NCI-H526 treated with DMSO at 0.1 percent for 48 hours (cell line): ENCODE measurements at regions not wholly inside any gene's neighbourhood (a gene's known extent, or its start where the extent isn't known, plus 50 kb on each side); places are given as distances from the start of the nearest gene placed in this dataset.
"Not testable (repeated sequence)": the region's sequence is repeated elsewhere in the genome, so short reads cannot be mapped to it uniquely, and the experiment has no call there.

Source experiments
- DNase-seq: peaks from one replicate; lab custom pipeline; 2025; lab: John Stamatoyannopoulos, UW

DNA sequence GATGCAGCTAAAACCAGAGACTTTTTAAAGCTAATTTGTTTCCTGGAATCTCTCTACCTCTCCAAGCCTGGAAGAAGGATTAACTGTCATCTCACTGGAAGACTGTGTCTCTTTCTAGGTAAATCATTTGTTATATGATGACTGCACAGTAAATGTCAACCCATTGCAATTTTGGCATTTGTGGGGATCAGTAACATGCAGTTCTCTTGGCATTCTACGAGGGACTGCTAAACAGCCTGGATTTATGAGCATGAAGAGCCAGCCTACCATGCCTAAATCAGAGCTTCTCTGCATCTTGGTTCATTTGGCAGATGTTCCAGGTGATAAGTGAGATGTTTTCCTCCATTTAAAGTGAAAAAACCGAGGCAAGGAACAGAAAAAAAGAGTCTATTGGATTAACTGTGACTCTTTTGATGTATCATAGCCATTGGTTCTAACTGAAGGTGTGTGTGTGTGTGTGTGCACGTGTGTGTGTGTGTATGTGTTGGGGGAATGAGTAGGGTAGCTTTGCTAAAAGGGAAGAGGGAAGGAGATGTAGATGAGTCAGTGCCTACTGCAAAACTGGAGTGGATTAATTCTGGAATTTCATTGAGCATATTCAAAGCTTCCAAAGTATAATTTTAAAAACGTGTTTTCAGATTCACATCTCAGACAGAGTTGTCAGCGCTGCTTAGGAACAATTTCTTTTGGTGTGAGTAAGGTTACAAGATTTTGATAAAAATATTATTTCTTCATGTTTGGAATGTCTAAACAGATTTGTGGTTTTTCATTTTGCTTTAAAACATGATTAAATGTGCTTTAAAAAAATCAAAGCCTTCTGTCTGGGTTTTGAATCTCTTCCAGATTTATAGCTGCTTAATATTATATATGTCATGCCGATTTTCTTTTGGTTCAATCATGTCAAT lies 123.2 kb upstream of the LNX1 start:
- DNase-seq = no peak

GRCh38 chr4:53713767-53714166 lies 122.5 kb upstream of the LNX1 start:
- no peak for DNase-seq

DNA sequence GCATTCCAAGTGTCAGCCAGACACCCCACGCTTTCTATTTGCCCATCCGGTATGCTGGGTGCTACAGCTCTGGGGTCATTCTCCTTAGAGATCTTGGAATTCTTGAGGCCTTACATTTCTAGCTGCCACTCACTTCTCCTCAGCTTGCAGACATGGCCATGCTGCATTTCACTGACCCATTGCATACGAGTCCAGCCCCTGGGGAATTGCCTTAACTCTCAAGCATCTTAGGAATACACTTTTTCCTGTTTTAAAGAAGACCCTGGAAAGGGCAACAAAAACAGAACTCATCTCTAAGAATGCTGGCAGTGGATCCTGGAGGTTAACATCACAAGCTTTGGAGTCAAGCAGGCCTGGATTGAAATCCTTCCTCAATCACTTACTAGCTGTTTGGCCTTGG lies 122.0 kb upstream of the LNX1 start:
- DNase-seq = no peak

GRCh38 chr4:53712408-53713020 lies 121.2 kb upstream of the LNX1 start:
- DNase-seq = no peak

DNA sequence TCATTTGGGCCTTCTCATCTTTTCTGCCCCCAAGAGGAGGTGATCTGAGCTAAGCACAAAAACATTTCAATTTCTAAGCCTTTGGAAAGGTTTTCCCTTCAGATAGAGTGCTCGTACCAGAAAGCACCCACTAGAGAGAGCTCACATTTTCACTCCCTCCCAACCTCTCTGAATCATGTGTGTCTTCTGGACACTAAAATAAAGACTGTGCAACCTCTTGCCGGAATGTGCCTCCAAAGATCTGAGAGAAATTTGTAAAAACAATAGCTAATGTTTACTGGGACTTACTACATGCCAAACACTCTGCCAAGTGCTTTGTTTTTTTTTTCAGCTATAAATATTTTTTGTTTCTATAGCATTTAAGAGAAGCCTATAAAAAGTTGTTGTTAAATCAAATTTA lies 120.6 kb upstream of the LNX1 start:
- no peak for DNase-seq

GRCh38 chr4:53709693-53710092 lies 118.4 kb upstream of the LNX1 start:
- DNase-seq = no peak

DNA sequence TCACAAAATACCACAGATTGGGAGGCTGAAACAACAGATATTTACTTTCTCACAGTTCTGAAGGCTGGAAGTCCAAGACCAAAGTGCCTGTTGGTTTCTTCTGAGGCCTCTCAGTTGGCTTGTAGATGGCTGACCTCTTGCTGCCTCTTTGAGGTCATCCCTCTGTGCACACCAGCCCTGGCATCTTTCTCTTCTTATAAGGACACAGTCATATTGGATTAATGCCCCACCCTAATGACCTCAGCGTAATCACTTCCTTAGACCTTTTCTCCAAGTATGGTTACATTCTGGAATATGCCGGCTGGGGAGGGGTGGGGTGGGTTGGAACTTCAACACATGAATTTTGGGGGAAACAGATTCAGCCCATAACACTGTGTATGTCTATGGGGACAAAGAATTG lies 116.2 kb upstream of the LNX1 start:
- DNase-seq = no peak

DNA sequence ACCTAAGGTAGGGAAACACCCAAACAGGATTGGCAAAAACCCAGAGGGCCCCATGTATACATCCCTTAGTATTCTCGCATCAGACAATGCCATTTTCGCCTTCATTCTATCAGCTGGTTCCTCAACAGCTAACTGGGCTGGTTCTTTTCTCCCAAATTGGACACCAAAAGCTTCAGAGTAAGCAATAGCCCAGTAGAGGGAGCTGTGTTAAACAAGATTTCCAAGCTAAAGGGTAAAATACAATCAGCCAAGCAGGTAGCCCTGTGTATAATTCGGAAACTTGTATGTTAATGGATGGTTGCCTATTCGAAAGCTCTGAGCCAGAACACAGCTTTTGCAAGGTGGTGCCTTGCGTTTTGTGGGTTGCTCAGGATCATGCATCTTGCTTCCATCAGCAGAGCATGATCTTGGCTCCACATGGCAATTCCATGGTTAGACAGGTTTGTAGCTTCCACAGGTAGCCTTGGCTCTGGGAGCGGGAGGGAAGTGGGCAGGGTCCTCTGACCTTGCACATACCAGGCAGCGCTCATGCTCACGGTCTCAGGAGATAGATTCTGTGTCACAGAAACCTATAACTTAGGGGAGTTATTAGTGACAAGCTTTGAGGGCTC lies 115.2 kb upstream of the LNX1 start:
- DNase-seq = peak; percentile 77

DNA sequence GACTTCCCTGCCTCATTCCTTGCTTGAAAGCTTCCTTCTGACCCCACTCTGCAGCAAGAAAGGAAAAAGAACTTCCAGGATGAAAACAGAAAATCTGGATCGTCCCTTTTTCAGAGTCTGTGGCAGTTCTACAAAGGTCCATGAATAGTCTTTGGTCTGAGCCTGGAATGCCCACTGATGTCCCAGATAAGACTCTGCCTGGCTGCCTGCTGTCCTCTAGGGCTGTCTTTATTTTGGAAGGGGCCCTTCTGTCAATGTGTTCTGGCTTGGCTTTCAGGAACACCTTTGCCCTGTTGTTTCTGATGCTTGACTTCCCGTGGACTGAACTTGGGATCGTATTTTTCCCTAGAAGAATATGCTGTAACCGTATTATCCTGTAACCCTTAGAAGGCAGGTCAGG lies 114.7 kb upstream of the LNX1 start:
- DNase-seq = no peak

- DNase-seq = no peak
Observed at GRCh38 chr4:53705151-53705764, 114.0 kb upstream of the LNX1 start.

DNA sequence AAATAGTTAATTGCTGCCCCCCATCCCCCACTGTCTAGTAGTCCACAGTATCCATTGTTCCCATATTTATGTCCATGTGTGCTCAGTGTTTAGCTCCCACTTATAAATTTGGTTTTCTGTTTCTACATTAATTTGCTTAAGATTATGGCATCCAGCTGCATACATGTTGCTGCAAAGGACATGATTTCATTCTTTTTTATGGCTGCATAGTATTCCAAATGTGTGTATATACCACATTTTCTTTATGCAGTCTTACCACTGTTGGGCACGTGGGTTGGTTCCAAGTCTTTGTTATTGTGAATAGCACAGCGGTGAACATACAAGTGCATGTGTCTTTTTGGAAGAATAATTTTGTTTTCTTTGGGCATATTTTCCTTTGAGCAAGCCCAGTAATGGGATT lies 113.0 kb upstream of the LNX1 start:
- DNase-seq = no peak

DNA sequence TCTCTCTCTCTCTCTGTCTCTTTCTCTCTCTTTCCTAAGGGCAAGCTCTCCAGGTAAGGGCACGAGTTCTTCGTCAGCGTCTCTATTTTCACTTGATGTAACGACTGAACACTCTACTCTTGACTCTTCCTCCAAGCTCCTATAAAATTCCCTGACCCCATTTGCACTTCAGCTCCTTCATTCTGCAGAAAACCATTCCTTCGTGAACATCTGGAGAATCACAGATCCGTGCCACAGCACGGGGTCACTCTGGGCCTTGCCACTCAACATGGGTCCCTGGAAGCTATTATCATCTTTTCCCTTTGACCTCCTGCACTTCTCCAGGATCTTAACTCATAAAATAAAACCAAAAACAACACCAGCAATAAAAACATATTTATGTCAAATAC lies 112.0 kb upstream of the LNX1 start:
- DNase-seq = no peak

DNA sequence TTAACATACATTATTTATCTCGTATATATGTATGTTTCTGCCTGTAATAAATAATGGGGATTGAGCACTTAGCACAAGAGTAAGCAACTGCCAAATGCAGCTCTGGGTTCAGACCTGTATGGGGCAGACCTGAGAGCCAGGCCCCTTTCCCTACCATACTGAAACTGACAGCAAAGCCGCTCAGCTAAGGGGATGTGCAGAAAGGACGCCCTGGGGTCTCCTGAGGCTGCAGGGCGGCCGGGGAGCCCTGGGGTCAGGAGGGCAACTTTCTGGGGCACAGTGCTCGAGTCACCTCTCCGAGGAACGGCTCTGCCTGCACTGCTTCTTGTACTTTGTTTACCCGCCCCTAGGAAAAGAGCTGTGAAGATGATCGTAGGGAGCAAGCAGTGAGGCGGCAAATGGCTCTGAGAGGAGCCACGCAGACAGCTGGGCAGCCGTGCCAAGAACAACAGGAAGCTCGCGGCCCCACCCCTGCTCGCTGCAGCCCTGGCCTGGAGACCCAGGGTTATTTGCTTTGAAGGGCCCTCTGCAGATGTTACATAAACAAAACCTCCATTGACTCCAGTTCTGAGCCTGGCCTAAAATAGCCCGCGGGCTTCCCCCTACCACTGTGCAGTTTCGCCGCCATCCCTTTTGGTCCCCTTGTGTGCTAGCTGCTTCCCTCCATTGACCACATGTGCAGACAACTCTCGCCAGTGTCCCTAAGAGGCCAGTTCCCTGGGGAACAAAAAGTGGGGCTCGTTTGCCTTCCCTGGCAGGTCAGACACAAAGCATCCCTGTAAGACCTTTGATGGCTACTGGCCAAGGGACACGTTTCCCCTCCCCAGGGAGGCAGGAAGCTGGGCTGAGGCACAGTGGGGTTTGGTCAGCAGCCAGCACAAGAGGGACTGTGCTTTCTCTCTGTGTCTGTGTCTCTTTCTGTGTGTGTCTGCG lies 111.3 kb upstream of the LNX1 start:
- peak; percentile 64 for DNase-seq

GRCh38 chr4:53701260-53701659 lies 110.0 kb upstream of the LNX1 start:
- DNase-seq = not testable (repeated sequence)

- not testable (repeated sequence) for DNase-seq
Observed at GRCh38 chr4:53699310-53699709, 108.0 kb upstream of the LNX1 start.

GRCh38 chr4:53697016-53697685 lies 105.9 kb upstream of the LNX1 start:
- no peak for DNase-seq

- DNase-seq = peak; percentile 71
Observed at GRCh38 chr4:53695540-53696463, 104.5 kb upstream of the LNX1 start.

DNA sequence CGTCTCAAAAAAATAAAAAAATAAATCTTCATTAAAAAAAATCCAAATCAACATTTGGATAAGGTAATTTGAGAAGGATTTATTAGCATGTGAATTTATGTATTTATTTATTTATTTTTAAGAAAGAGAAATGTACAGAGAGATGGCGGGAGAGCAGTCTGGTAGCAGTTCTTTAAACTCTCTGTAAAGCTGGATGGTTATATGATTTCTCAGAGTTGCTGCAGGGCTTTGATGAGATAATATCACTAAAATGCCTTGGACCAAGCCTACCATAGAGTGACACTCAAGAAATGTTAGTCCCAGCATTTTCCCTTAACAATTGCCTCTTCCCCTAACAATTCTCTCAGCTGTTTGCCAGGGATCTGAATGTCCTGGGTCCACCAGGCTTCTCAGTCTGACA lies 103.4 kb upstream of the LNX1 start:
- DNase-seq = no peak

- no peak for DNase-seq
Observed at GRCh38 chr4:53693909-53694308, 102.6 kb upstream of the LNX1 start.

- peak; percentile 6 for DNase-seq
Observed at GRCh38 chr4:53693408-53693807, 102.1 kb upstream of the LNX1 start.
